GM10248 (cell line): ENCODE measurements at regions not wholly inside any gene's neighbourhood (a gene's known extent, or its start where the extent isn't known, plus 50 kb on each side); places are given as distances from the start of the nearest gene placed in this dataset.

Experiments
- CTCF ChIA-PET: fragments of 300-600 bp; sonication (Branson Sonifier 250); formaldehyde crosslinking; extraction: SDS; loops from one replicate; lab custom pipeline; 2021; ENCODE audit warnings: antibody characterized with exemption; lab: Yijun Ruan, JAX
- POLR2A ChIA-PET: fragments of 350-650 bp; sonication (Branson Sonifier 250); formaldehyde crosslinking; extraction: SDS; loops from one replicate; lab custom pipeline; 2020; ENCODE audit warnings: antibody characterized with exemption; lab: Yijun Ruan, JAX
- DNase-seq: peaks from one replicate; pipeline ENCODE4 v3.0.0; 2012; ENCODE audit errors: extremely low spot score
- TF ChIP-seq, protein P1 (sequence below): IDR thresholded peaks from 2 replicates; pipeline ENCODE4 v1.5.1; 2012; ENCODE audit warnings: mild to moderate bottlenecking, low read depth; ENCODE audit errors: extremely low read depth, missing control alignments, control extremely low read depth

DNA sequence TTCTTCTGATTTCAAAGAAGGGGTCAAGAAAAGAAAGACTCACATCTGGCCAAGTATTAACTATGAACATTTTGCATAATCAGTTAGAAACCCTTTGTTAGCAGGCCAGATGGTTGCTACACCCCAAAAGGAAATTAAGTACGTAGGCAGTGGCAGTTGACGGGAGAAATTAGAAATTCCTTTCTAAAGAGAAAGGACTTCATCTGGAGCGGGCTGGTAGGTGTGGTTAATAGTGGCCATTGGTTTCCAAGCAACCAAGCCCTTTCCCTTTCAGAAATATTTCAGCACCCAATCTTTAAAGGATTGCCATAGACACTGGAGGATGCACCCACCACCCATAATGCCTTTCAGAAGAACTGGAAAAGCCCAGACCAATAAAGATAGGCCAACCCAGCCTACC lies 235.7 kb upstream of the LDB2 start:
- no peak for DNase-seq
- ChIA-PET POLR2A (no interaction called here), CTCF (no interaction called here)
- TF ChIP-seq, protein P1, sequence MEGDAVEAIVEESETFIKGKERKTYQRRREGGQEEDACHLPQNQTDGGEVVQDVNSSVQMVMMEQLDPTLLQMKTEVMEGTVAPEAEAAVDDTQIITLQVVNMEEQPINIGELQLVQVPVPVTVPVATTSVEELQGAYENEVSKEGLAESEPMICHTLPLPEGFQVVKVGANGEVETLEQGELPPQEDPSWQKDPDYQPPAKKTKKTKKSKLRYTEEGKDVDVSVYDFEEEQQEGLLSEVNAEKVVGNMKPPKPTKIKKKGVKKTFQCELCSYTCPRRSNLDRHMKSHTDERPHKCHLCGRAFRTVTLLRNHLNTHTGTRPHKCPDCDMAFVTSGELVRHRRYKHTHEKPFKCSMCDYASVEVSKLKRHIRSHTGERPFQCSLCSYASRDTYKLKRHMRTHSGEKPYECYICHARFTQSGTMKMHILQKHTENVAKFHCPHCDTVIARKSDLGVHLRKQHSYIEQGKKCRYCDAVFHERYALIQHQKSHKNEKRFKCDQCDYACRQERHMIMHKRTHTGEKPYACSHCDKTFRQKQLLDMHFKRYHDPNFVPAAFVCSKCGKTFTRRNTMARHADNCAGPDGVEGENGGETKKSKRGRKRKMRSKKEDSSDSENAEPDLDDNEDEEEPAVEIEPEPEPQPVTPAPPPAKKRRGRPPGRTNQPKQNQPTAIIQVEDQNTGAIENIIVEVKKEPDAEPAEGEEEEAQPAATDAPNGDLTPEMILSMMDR: no peak

DNA sequence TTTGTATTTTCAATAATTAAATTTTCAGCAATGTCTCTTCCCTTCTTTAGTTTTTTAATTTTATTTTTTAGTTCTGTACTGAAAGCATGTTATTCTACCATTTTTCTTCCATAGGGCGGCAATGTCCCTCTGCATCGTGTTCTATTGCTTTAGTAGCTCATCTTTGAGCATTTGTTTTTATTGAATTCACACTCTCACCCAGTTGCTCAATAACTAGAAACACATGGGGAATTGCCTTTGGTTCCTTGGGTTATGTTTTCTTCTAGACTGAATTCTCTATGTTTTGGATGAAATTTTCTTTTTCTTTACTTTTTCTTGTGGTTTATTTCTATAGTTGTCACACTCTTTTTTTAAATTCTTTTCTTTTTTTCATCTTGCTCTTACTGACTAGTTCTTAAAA lies 233.8 kb upstream of the LDB2 start:
- ChIA-PET CTCF (no interaction called here), POLR2A (no interaction called here)
- DNase-seq: no peak
- TF ChIP-seq, protein P1: no peak

DNA sequence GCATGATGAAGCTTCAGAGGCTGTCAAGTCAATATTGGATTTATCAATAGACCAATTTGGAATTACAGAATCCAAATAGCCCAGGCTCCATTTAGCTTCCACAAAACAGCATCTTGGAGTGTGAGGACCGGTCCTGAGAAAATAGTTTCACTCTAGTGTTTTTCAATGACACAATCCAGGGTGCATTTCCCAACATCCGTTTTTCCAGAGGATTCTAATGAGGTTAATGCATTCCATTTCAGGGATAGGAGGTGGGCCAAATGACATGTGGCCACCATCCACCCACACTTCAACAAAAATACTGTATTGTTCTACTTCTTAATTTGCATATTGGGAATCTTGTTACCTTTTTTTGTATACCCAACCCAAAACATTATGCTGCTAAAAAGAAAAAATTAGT lies 229.8 kb upstream of the LDB2 start:
- TF ChIP-seq, protein P1: no peak
- ChIA-PET CTCF (interaction anchor here (1.1 kb wide), 1 partner anchor 17 kb away, joined by 4 read pairs; no protein-coding TSS in a partner anchor), POLR2A (no interaction called here)
- DNase-seq: no peak

DNA sequence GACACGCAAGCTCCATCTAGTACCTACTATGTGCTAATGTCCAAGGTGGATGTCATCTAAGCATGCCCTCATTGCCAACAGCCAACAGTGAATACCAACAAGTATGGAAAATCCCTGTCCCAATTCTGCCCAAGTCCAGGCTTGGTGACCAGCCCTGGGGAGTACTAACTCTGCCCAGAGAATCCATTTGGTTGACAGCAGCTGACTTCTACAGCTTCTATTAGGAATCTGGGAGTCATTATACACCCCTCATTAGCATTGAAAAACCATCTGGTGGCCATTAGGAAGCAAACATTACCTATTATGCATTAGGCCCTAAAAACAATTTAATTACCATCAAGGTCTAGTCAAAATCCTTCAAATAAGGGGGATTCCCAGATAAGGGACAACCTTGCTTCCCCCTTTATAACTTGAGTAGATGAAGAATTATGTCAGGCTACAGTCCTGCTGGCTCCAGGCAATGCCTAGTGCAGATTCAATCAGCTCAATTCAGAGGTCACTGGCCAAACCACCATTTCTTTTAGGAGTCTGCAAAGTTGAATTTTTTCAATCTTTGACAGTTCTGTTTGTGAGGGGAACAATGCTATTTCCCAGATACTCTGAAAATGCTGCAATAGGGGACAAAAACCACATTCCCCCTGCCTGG lies 228.0 kb upstream of the LDB2 start:
- no peak for DNase-seq
- TF ChIP-seq, protein P1: no peak
- ChIA-PET CTCF (interaction anchor here (1.4 kb wide), 1 partner anchor 10 kb away, joined by 5 read pairs; no protein-coding TSS in a partner anchor), POLR2A (no interaction called here)

DNA sequence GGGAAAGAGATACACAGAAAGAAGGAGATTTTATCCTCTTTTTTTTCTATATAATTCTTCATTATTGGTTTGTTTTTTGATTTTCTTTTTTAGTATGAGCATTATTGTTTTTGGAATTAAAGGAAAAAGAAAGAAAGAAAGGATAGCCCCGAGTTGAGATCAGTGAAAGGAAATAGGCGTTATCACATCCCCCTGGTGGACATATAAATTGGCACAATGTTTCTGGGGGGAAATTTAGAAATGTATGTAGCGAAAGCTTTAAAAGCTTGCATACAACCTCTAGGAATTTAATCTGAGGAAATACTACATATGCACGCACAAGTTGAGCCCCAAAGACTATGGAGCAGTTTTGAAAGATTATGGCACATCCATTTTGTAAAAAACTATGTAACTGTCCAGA lies 226.3 kb upstream of the LDB2 start:
- POLR2A ChIA-PET: no interaction called here
- TF ChIP-seq, protein P1: no peak
- CTCF ChIA-PET: no interaction called here
- DNase-seq: no peak

DNA sequence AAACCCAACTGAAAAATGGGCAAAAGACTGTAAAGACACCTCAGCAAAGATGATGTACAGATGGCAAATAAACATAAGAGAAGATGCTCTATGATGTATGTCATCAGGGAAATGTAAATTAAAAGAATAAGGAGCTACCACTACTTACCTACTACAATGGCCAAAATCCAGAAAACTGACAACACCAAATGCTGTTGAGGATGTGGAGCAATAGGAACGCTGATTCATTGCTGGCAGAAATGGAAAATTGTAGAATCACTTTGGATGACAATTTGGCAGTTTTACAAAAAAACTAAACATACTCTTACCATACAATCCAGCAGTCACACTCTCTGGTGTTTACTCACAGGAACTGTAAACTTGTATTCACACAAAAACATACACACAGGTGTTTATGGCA lies 222.3 kb upstream of the LDB2 start:
- TF ChIP-seq, protein P1: no peak
- no peak for DNase-seq
- CTCF ChIA-PET: no interaction called here
- POLR2A ChIA-PET: no interaction called here
